Keratinocyte (primary cell): ENCODE measurements at regions not wholly inside any gene's neighbourhood (a gene's known extent, or its start where the extent isn't known, plus 50 kb on each side); places are given as distances from the start of the nearest gene placed in this dataset.

ENCODE experiments used
- EZH2 ChIP-seq: IDR thresholded peaks from one replicate; pipeline ENCODE4 v1.6.1; 2012; ENCODE audit warnings: inconsistent platforms, mild to moderate bottlenecking, low read length, moderate library complexity
- TF ChIP-seq, protein P1 (sequence below), 3 experiments: IDR thresholded peaks in 1 of 3; conservative IDR thresholded peaks in 1 of 3; optimal IDR thresholded peaks in 1 of 3; 2 replicates in 2 of 3; 3 replicates in 1 of 3; pipeline versions ENCODE3 to v1.5.1; 2011; ENCODE audit warnings: low read length in 3 of 3, mild to moderate bottlenecking in 3 of 3, moderate library complexity in 2 of 3, control low read depth in 1 of 3, inconsistent platforms in 1 of 3; ENCODE audit not compliant: insufficient read depth in 2 of 3; ENCODE audit errors: extremely low read depth in 1 of 3

DNA sequence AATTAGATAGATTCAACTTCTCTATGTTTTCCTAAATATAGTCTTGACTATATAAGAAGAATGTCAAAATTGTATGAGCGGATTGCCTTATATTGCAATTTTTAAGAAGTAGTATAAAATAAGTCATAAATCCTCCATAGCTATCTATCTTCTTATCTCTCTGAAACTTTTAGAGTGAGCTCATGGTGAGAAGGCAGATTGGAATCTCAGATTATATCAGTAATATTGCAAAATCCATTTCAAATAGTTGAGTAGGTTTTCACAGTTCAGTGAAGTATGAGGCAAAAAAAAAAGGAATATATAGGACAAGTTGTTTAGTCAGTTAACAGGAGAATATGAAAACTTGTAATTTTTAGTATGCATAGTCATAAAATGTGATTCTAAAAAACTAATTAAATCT is 156.4 kb downstream of the FAM174A start:
- TF ChIP-seq, protein P1, sequence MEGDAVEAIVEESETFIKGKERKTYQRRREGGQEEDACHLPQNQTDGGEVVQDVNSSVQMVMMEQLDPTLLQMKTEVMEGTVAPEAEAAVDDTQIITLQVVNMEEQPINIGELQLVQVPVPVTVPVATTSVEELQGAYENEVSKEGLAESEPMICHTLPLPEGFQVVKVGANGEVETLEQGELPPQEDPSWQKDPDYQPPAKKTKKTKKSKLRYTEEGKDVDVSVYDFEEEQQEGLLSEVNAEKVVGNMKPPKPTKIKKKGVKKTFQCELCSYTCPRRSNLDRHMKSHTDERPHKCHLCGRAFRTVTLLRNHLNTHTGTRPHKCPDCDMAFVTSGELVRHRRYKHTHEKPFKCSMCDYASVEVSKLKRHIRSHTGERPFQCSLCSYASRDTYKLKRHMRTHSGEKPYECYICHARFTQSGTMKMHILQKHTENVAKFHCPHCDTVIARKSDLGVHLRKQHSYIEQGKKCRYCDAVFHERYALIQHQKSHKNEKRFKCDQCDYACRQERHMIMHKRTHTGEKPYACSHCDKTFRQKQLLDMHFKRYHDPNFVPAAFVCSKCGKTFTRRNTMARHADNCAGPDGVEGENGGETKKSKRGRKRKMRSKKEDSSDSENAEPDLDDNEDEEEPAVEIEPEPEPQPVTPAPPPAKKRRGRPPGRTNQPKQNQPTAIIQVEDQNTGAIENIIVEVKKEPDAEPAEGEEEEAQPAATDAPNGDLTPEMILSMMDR (optimal IDR thresholded peaks at IDR 0.05 in 1 of 3, IDR thresholded peaks at IDR 0.05 in 1 of 3, conservative IDR thresholded peaks at IDR 0.05 in 1 of 3; ENCODE audit: extremely low read depth in 1 of 3, insufficient read depth in 2 of 3, low read length in 3 of 3), result no peak
- TF ChIP-seq EZH2, result no peak
